ENCODE measurements at regions not wholly inside any gene's neighbourhood (a gene's known extent, or its start where the extent isn't known, plus 50 kb on each side); places are given as distances from the start of the nearest gene placed in this dataset.

- Mint-ChIP-seq H3K4me3 (no peak overlapping the region), H3K27ac (no peak overlapping the region), H3K36me3 (ENCODE audit: low read depth) (no peaks in the 10 kb centered on the region), H3K27me3 (peaks cover 3% of the 10 kb centered on the region), H3K9me3 (peaks cover 7% of the 10 kb centered on the region), H3K4me1 (ENCODE audit: low read depth) (no peaks in the 10 kb centered on the region)
Observed at GRCh38 chr2:234661175-234661574, 164.3 kb upstream of the ARL4C start.

- H3K27ac Mint-ChIP-seq: no peak overlapping the region
- peaks cover 14% of the 10 kb centered on the region for H3K27me3 Mint-ChIP-seq
- no peaks in the 10 kb centered on the region for H3K9me3 Mint-ChIP-seq
- H3K4me3 Mint-ChIP-seq: no peak overlapping the region
- H3K4me1 Mint-ChIP-seq (ENCODE audit: low read depth): no peaks in the 10 kb centered on the region
- H3K36me3 Mint-ChIP-seq (ENCODE audit: low read depth): no peaks in the 10 kb centered on the region
Observed at GRCh38 chr2:234655706-234656105, 158.8 kb upstream of the ARL4C start.

DNA sequence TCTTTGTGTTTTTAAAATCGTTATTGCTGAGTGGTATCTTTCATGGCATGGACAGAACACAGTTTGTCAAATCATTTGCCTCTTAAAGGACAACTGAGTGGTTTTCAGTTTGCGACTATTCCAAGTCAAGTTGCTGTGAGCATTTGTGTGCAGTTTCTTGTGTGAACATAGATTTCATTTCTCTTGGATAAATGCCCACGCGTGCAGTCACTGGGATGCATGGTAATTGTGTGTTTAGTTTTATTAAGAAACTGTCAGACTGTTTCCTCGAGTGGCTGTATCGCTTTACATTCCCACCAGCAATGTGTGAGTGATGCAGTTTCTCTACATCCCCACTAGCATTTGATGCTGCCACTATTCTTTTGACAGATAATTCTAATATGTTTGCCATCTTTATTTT, 154.0 kb upstream of the ARL4C start:
- Mint-ChIP-seq H3K36me3 (ENCODE audit: low read depth) (no peaks in the 10 kb centered on the region), H3K27me3 (peaks cover 19% of the 10 kb centered on the region), H3K9me3 (no peaks in the 10 kb centered on the region), H3K4me1 (ENCODE audit: low read depth) (no peaks in the 10 kb centered on the region), H3K27ac (no peak overlapping the region), H3K4me3 (no peak overlapping the region)

- H3K27ac Mint-ChIP-seq: no peak overlapping the region
- no peak overlapping the region for H3K4me3 Mint-ChIP-seq
- H3K4me1 Mint-ChIP-seq (ENCODE audit: low read depth): no peaks in the 10 kb centered on the region
- H3K9me3 Mint-ChIP-seq: no peaks in the 10 kb centered on the region
- H3K36me3 Mint-ChIP-seq (ENCODE audit: low read depth): no peaks in the 10 kb centered on the region
- H3K27me3 Mint-ChIP-seq: peaks cover 19% of the 10 kb centered on the region
Observed at GRCh38 chr2:234649951-234650350, 153.1 kb upstream of the ARL4C start.

DNA sequence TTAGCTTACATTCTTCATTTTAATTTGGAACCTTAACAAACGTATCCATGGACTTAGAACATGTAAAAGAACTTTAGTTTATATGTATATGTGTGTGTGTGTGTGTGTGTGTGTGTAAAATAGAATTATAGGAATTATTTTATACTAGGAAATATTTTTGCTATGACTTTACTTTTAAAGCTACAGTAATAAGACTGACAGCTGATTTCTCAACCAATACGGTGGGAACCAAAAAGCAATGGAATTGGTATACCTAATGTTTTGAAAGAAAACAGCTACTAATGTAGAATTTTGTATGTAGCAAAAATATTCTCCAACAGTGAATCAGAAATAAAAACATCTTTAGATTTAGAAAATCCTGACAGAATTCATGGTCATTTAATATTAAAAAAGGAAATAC, 146.5 kb upstream of the ARL4C start:
- Mint-ChIP-seq H3K9me3 (peaks cover 4% of the 10 kb centered on the region), H3K27ac (no peak overlapping the region), H3K36me3 (ENCODE audit: low read depth) (no peaks in the 10 kb centered on the region), H3K4me3 (no peak overlapping the region), H3K27me3 (peaks cover 13% of the 10 kb centered on the region), H3K4me1 (ENCODE audit: low read depth) (no peaks in the 10 kb centered on the region)

- Mint-ChIP-seq H3K4me3 (no peak overlapping the region), H3K36me3 (ENCODE audit: low read depth) (no peaks in the 10 kb centered on the region), H3K9me3 (peaks cover 4% of the 10 kb centered on the region), H3K27me3 (peaks cover 13% of the 10 kb centered on the region), H3K27ac (no peak overlapping the region), H3K4me1 (ENCODE audit: low read depth) (no peaks in the 10 kb centered on the region)
Observed at GRCh38 chr2:234641086-234641485, 144.2 kb upstream of the ARL4C start.

DNA sequence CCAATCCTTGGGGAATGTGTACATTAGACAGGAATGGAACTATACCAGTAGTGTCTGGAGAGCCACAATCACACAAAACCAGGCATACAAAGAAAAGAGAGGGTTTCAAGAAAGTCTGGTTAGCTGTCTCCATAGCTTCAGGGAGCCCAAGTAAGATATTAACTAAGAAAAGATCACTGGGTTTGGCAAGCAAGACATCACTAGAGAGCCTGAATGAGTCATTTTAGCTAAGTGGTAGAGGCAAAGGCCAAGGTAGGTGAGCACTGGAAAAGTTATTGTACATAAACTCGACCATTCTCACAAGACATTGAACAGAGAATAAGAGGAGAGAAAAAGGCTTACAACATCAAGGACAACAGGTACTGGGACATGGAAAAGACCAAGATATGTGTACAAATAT, 143.8 kb upstream of the ARL4C start:
- Mint-ChIP-seq H3K4me3 (no peak overlapping the region), H3K4me1 (ENCODE audit: low read depth) (no peaks in the 10 kb centered on the region), H3K9me3 (peaks cover 4% of the 10 kb centered on the region), H3K27ac (no peak overlapping the region), H3K27me3 (peaks cover 13% of the 10 kb centered on the region), H3K36me3 (ENCODE audit: low read depth) (no peaks in the 10 kb centered on the region)

- no peaks in the 10 kb centered on the region for H3K36me3 Mint-ChIP-seq (ENCODE audit: low read depth)
- H3K27ac Mint-ChIP-seq: no peak overlapping the region
- H3K27me3 Mint-ChIP-seq: peaks cover 13% of the 10 kb centered on the region
- peaks cover 4% of the 10 kb centered on the region for H3K9me3 Mint-ChIP-seq
- no peaks in the 10 kb centered on the region for H3K4me1 Mint-ChIP-seq (ENCODE audit: low read depth)
- no peak overlapping the region for H3K4me3 Mint-ChIP-seq
Observed at GRCh38 chr2:234638966-234639365, 142.1 kb upstream of the ARL4C start.

GRCh38 chr2:234635284-234635683, 138.4 kb upstream of the ARL4C start:
- Mint-ChIP-seq H3K27ac (no peak overlapping the region), H3K4me3 (no peak overlapping the region), H3K27me3 (peaks cover 10% of the 10 kb centered on the region), H3K36me3 (ENCODE audit: low read depth) (no peaks in the 10 kb centered on the region), H3K9me3 (no peaks in the 10 kb centered on the region), H3K4me1 (ENCODE audit: low read depth) (no peaks in the 10 kb centered on the region)

- H3K9me3 Mint-ChIP-seq: no peaks in the 10 kb centered on the region
- no peak overlapping the region for H3K4me3 Mint-ChIP-seq
- peaks cover 11% of the 10 kb centered on the region for H3K27me3 Mint-ChIP-seq
- no peak overlapping the region for H3K27ac Mint-ChIP-seq
- no peaks in the 10 kb centered on the region for H3K4me1 Mint-ChIP-seq (ENCODE audit: low read depth)
- H3K36me3 Mint-ChIP-seq (ENCODE audit: low read depth): no peaks in the 10 kb centered on the region
Observed at GRCh38 chr2:234633581-234634230, 136.8 kb upstream of the ARL4C start.

- no peaks in the 10 kb centered on the region for H3K9me3 Mint-ChIP-seq
- peaks cover 14% of the 10 kb centered on the region for H3K27me3 Mint-ChIP-seq
- H3K4me1 Mint-ChIP-seq (ENCODE audit: low read depth): no peaks in the 10 kb centered on the region
- H3K36me3 Mint-ChIP-seq (ENCODE audit: low read depth): no peaks in the 10 kb centered on the region
- no peak overlapping the region for H3K4me3 Mint-ChIP-seq
- no peak overlapping the region for H3K27ac Mint-ChIP-seq
Observed at GRCh38 chr2:234632527-234633391, 135.9 kb upstream of the ARL4C start.

DNA sequence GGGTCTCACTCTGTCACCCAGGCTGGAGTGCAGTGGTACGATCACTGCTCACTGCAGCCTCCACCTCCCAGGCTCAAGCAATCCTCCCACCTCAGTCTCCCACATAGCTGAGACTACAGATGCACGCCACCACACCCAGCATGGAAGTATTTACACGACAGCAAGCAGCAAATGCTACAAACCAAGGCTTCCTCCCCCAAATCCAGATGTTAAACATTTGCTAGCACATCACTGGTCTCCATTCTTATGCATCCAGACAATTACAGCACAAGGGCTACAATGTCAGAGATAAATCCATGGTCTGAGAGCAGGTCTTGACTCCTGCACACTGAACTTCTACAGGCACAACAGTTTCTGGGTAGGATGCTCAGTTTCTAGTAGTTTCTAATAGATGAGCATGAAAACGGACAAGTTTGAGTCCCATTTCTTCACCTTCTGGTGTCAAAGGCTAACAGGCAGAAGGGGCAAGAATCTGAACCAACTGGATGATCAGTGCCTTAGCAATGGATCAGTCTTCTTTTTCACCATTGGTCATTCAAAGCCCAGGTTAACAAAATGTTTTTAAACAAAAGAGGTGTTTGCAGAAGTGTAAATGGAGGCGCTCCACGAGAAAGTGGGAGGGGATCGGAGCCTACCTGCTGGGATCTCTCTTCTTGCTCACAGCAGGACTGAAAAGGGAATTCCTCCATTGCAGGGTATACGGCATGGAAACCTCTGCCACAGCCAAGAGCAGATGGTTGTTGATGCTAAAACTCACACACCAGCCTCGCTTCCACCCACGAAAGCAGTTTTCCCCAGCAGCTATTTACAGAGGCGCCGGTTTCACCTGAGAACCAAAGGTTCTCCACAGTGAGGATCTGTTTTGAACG, 135.0 kb upstream of the ARL4C start:
- H3K27ac Mint-ChIP-seq: no peak overlapping the region
- H3K4me3 Mint-ChIP-seq: no peak overlapping the region
- no peaks in the 10 kb centered on the region for H3K9me3 Mint-ChIP-seq

GRCh38 chr2:234630801-234631261, 133.9 kb upstream of the ARL4C start:
- no peaks in the 10 kb centered on the region for H3K9me3 Mint-ChIP-seq
- no peak overlapping the region for H3K4me3 Mint-ChIP-seq
- H3K4me1 Mint-ChIP-seq (ENCODE audit: low read depth): no peaks in the 10 kb centered on the region
- no peaks in the 10 kb centered on the region for H3K36me3 Mint-ChIP-seq (ENCODE audit: low read depth)
- peaks cover 17% of the 10 kb centered on the region for H3K27me3 Mint-ChIP-seq
- H3K27ac Mint-ChIP-seq: no peak overlapping the region

More for the DNA sequence above, 135.0 kb upstream of the ARL4C start:
- Mint-ChIP-seq H3K4me1 (ENCODE audit: low read depth) (no peaks in the 10 kb centered on the region), H3K27me3 (peaks cover 14% of the 10 kb centered on the region), H3K36me3 (ENCODE audit: low read depth) (no peaks in the 10 kb centered on the region)

GRCh38 chr2:234629596-234629995, 132.7 kb upstream of the ARL4C start:
- Mint-ChIP-seq H3K27ac (no peak overlapping the region), H3K9me3 (no peaks in the 10 kb centered on the region), H3K27me3 (peaks cover 17% of the 10 kb centered on the region), H3K4me3 (no peak overlapping the region), H3K36me3 (ENCODE audit: low read depth) (no peaks in the 10 kb centered on the region), H3K4me1 (ENCODE audit: low read depth) (no peaks in the 10 kb centered on the region)

- no peaks in the 10 kb centered on the region for H3K36me3 Mint-ChIP-seq (ENCODE audit: low read depth)
- peaks cover 17% of the 10 kb centered on the region for H3K27me3 Mint-ChIP-seq
- H3K9me3 Mint-ChIP-seq: no peaks in the 10 kb centered on the region
- no peaks in the 10 kb centered on the region for H3K4me1 Mint-ChIP-seq (ENCODE audit: low read depth)
- no peak overlapping the region for H3K27ac Mint-ChIP-seq
- H3K4me3 Mint-ChIP-seq: no peak overlapping the region
Observed at GRCh38 chr2:234628953-234629352, 132.1 kb upstream of the ARL4C start.

Data from stimulated activated naive CD8-positive, alpha-beta T cell treated with anti-CD3 and anti-CD28 coated beads, Interleukin-15, Interleukin-2, amounts not matched to agents 100 ng/mL and 50 ng/mL, for 24 hours (primary cell).